NOMO-1 (cell line): ENCODE measurements at regions not wholly inside any gene's neighbourhood (a gene's known extent, or its start where the extent isn't known, plus 50 kb on each side); places are given as distances from the start of the nearest gene placed in this dataset.
"Not testable (repeated sequence)": the region's sequence is repeated elsewhere in the genome, so short reads cannot be mapped to it uniquely, and the experiment has no call there.

ENCODE experiments used
- DNase-seq, 2 experiments: peaks; one replicate each; lab custom pipeline; 2025; ENCODE audit not compliant: unreplicated experiment in 2 of 2; lab: John Stamatoyannopoulos, UW

DNA sequence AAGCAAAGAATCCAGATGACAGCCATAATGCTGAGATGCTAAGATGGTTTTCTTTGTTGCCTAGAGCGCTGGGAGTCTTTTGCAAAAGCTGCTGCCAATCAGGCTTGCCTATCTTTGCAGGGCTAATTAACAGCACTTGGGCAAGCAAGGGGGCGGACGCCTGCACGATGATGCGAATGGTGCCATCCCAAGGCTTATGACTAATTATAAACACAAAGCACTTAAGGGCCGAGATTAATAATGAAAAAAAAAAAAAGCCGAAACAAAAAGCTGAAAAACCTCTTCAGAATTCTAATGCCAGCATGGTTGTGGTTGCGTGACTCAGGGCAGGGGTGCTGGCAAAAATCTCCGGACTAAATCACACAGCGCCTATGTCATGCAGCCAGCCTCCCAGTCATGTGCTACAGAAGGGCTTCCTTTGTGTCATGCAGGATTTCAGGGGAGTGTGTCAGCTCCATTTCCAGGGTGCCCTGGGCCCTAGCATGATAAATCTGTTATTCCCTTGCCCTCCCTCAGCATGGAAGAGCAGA is 185.0 kb upstream of the ANKRD28 start:
- no peak for DNase-seq

DNA sequence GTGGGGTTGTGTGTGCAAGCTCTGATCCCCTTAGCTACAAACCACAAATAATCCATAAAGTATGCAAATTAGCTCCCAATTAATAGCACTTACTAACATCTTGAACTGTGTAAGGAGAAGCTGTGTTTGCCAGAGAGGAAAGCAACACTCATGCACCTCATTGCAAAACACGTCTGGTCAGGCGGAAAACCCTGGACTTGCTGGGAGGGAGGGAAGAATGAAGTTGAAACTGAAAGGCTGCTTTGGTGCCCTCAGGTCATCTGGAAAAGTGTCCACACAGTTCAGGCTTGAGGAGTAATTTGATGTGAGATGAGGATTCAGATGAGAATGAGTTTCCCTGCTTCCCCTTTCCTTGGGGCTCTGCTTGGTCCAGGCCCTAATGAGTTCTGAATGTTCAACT is 185.5 kb upstream of the ANKRD28 start:
- DNase-seq = no peak

GRCh38 chr3:15983693-15984092 is 185.9 kb upstream of the ANKRD28 start:
- DNase-seq = no peak

GRCh38 chr3:15989419-15989818 is 185.1 kb upstream of the GALNT15 start:
- DNase-seq = no peak

DNA sequence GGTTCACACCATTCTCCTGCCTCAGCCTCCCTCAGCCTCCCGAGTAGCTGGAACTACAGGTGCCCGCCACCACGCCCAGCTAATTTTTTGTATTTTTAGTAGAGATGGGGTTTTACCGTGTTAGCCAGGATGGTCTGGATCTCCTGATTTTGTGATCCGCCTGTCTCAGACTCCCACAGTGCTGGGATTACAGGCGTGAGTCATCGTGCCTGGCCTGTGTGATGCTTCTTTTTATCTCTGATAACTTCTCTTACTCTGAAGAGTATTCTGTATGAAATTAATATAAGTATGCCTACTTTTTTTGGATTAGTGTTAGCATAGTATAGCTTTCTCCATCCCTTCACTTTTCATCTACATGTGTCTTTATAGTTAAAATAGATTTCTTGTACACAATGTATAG is 180.8 kb upstream of the GALNT15 start:
- not testable (repeated sequence) for DNase-seq

DNA sequence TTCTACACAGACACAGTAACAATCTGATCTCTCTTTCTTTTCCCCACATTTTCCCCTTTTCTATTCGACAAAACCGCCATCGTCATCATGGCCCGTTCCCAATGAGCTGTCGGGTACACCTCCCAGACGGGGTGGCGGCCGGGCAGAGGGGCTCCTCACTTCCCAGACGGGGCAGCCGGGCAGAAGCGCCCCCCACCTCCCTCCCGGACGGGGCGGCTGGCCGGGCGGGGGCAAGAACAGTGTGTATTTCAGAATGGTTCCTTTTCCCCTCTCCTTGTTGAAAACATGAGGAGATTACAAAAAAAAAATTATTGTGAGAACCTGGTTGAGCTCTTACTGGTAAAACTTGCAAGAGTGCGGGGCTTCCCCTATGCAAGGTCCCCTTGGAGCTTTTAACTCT is 178.0 kb upstream of the GALNT15 start:
- not testable (repeated sequence) for DNase-seq

GRCh38 chr3:15997274-15997943 is 177.1 kb upstream of the GALNT15 start:
- DNase-seq = no peak

GRCh38 chr3:15998911-15999310 is 175.6 kb upstream of the GALNT15 start:
- DNase-seq = no peak

GRCh38 chr3:16004812-16005211 is 169.7 kb upstream of the GALNT15 start:
- DNase-seq = no peak

GRCh38 chr3:16011376-16011775 is 163.1 kb upstream of the GALNT15 start:
- DNase-seq = no peak

DNA sequence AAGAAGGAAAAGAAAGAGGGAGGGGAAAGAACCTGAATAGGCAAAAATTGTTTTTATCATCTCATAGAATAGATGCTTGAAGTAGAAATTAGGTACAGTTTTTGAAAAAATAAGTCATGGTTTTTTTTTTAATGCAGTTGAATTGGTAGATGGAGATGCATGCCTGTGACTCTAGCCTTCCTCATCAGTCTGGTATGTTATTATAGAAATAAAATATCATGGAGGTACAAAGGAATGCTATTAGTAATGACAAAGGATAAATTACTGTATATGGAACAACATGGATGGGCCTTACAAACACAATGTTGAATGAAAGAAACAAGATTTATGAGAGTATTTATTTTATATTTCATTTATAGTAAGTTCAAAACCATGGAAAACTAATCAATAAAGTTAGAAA is 162.4 kb upstream of the GALNT15 start:
- DNase-seq = no peak

DNA sequence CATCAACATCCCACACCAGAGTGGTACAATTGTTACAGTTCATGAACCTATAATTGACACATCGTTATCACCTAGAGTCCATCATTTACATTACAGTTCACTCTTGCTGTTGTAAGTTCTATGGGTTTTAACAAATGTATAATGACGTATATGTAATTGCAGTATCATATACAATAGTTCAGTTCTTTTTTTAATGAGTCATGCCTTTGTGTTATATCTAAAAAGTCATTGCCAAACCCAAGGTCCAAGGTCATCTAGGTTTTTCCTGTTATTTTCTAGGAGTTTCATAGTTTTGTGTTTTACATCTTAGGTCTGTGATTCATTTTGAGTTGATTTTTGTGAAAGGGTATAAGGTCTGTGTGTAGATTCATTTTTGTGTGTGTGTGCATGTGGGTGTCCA is 160.9 kb upstream of the GALNT15 start:
- DNase-seq = no peak

GRCh38 chr3:16021801-16022200 is 152.7 kb upstream of the GALNT15 start:
- DNase-seq = not testable (repeated sequence)

DNA sequence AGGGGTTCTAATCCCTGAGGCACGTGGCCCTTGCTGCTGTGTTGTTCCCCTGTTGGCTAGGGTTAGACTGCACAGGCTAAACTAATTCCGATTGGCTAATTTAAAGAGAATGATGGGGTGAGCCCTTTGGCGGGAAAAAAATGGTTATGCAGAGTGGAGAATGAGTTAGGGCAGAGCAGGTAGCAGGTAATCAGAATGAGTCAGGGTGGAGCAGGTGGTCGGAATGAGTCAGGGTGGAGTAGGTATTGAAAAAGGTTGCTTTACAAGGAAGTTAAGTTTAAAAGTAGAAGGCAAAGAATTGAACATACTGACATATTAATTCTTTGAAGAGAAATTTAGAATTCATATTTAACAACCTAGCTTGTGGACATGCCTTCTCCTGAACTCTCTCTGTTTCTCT is 150.6 kb upstream of the GALNT15 start:
- not testable (repeated sequence) for DNase-seq

DNA sequence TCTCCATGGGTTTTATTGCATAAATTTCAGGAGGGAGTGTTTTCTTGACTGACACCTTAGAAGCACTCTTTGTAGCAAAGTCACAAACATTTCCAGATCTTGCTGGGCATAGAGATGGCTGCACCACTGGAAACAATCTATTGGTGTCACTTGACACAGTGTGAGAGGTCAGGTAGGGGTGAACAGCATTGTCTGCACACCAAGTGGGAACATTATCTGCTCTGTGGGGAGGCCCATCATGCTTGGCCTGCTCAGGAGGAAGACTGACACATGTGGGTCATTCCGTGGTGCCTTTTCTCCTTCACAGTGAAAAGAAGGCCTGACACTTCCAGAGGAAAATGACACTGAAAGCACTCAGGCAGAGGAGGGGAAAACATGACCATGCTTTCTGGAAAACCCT is 149.9 kb upstream of the GALNT15 start:
- no peak for DNase-seq

DNA sequence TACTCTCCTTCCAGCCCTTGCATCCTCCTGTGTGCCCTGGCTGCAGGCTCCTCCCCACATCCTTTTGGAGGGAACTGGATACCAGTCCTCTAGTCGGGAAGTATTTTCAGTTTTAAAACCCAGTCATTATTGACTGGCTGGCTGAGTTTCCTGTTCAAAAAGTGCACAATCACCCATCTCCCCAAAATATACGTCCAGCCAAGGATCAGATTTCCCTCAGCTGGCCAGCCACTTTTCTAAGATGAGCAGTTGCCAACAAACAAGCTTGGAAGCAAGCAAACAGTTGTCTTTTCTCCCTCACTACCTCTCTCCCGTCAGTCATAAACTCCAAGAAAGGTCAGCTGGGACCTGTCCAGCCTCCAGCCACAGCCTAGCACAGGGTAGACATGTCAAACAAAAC is 147.7 kb upstream of the GALNT15 start:
- no peak for DNase-seq

GRCh38 chr3:16028604-16029003 is 145.9 kb upstream of the GALNT15 start:
- DNase-seq = no peak

DNA sequence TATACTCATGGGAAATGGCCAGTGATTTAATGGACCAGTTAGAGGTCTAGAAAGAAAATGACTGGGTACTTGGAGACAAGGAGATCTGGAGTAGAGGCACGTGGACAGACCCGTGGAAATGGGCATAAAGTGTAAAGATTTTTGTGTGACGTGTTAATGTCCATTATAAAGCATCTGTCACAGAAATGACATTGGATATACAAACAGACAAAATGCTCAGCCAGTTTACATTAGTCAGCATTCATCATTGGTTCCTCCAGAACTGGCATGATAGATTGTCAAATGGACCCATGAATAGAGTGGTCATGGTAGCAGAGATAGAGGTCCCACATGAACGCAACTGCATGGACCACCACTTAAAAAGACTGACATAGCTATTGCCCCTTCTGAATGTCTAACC is 144.1 kb upstream of the GALNT15 start:
- no peak for DNase-seq

- no peak for DNase-seq
Measured at GRCh38 chr3:16031434-16031833, 143.0 kb upstream of the GALNT15 start.

- DNase-seq = no peak
Measured at GRCh38 chr3:16033889-16034687, 140.4 kb upstream of the GALNT15 start.

DNA sequence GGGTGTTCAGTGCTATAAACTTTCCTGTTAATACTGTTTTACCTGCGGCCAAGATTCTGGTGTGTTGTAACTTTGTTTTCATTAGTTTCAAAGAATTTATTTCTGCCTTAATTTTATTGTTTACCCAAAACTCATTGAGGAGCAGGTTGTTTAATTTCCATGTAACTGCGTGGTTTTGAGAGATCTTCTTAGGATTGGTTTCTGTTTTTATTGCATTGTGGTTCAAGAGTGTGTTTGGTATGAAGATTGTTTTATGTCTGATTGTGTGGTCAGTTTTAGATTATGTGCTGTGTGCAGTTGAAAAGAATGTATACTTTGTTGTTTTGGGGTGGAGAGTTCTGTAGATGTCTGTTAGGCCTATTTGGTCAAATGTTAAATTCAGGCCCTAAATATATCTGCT is 133.5 kb upstream of the GALNT15 start:
- DNase-seq = no peak
